Ovary (tissue), 7 donors: ENCODE measurements at regions not wholly inside any gene's neighbourhood (a gene's known extent, or its start where the extent isn't known, plus 50 kb on each side); places are given as distances from the start of the nearest gene placed in this dataset.
A peak's percentile ranks its signal among the peaks of the same experiment; 100 is the strongest.

Experiments used
- DNase-seq, 5 donors: peaks; one replicate each; pipeline ENCODE4 v3.0.0-alpha.2; 2019 to 2020
- H3K27ac ChIP-seq, 2 donors: fragments of 200-600 bp; one replicate each; pipeline versions ENCODE4 v1.5.1 to v1.8.0; 2019 to 2022
- H3K27me3 ChIP-seq: fragments of 200-600 bp; one replicate; pipeline ENCODE4 v1.8.0; 2022
- H3K36me3 ChIP-seq: fragments of 200-600 bp; sonication (generic); one replicate; pipeline ENCODE4 v1.5.1; 2019
- H3K4me1 ChIP-seq: one replicate; pipeline ENCODE4 v1.8.1; 2013; ENCODE audit warnings: mild to moderate bottlenecking, moderate library complexity; ENCODE audit not compliant: insufficient read depth
- H3K4me3 ChIP-seq: fragments of 200-600 bp; sonication (generic); one replicate; pipeline ENCODE4 v1.5.1; 2017
- H3K9me3 ChIP-seq, 2 donors: fragments of 200-600 bp in 1 of 2; sonication (generic) in 1 of 2; one replicate each; pipeline versions ENCODE4 v1.5.1 to v1.8.1; 2013 to 2019; ENCODE audit warnings: mild to moderate bottlenecking in 1 of 2, moderate library complexity in 1 of 2
- CTCF ChIP-seq, 3 donors: fragments of 450-650 bp in 2 of 3; fragments of 200-600 bp in 1 of 3; IDR thresholded peaks; one replicate each; pipeline versions ENCODE4 v1.5.1 to v1.8.0; 2016 to 2022; ENCODE audit warnings: antibody characterized with exemption in 3 of 3, mild to moderate bottlenecking in 1 of 3
- EP300 ChIP-seq: sonication (generic); formaldehyde crosslinking; IDR thresholded peaks from one replicate; pipeline ENCODE4 v1.6.1; 2017; ENCODE audit warnings: antibody characterized with exemption
- POLR2A ChIP-seq: fragments of 450-650 bp; IDR thresholded peaks from one replicate; pipeline ENCODE4 v1.6.1; 2017; ENCODE audit warnings: antibody characterized with exemption, mild to moderate bottlenecking, moderate library complexity
- WGBS, 3 donors: extraction: QIAGEN DNeasy Blood & Tissue Kit in 1 of 3; methylation state at CpG; one replicate each; pipeline versions ENCODE4 v1.1.5 to v1.1.7; 2013 to 2017; 5-methylcytosine and 5-hydroxymethylcytosine counted together
- intact Hi-C, 4 donors: fragments of 100-400 bp; cut with DNase I; formaldehyde crosslinking; loops; one replicate each; pipeline versions ENCODE4 v1.11.0 to v1.15.1; 2022 to 2023
- donor health status: DM: no; HTN: no; CAD: no; lungs with moderate emphysema.
- donor health status: DM: no; HTN: no; CAD: no.
- donor health status: Bipolar disorder and iron deficiency.
- donor health status: DM: no; HTN: no; CAD: no.
- donor health status: DM: yes; HTN: yes; CAD: no.

- no peak overlapping the region for H3K27ac ChIP-seq
- intact Hi-C loops, result no loop called here
- H3K4me1 ChIP-seq, result no peaks in the 10 kb centered on the region
- no peaks in the 10 kb centered on the region for H3K9me3 ChIP-seq
- H3K36me3 ChIP-seq, result no peaks in the 10 kb centered on the region
- no peak overlapping the region for H3K4me3 ChIP-seq
- DNase-seq, result peak in 1 of 5 donors; percentile 13
- 80 to 84% (median 82%) methylated on average over 24 of the region's 24 CpGs for WGBS, 3 donors
- TF ChIP-seq EP300, result no peak
- no peaks in the 10 kb centered on the region for H3K27me3 ChIP-seq
These were observed 100.0 kb downstream of the ADRA2C start for GRCh38 chr4:3865986-3866812.

GRCh38 chr4:3866813-3867129 is 100.6 kb downstream of the ADRA2C start:
- DNase-seq, result no peak
- intact Hi-C loops, result no loop called here
- no peak for TF ChIP-seq EP300
- no peak for TF ChIP-seq CTCF (IDR thresholded peaks at IDR 0.05)
- Histone ChIP-seq H3K27me3 (no peaks in the 10 kb centered on the region), H3K4me1 (no peaks in the 10 kb centered on the region), H3K36me3 (no peaks in the 10 kb centered on the region), H3K9me3 (no peaks in the 10 kb centered on the region), H3K27ac (no peak overlapping the region), H3K4me3 (no peak overlapping the region)
- 73 to 81% (median 80%) methylated on average over 9 of the region's 9 CpGs for WGBS, 3 donors

GRCh38 chr4:3867403-3868100 is 101.4 kb downstream of the ADRA2C start:
- TF ChIP-seq CTCF (IDR thresholded peaks at IDR 0.05) (no peak), POLR2A (no peak), EP300 (no peak)
- 86 to 93% (median 88%) methylated on average over 16 of the region's 16 CpGs for WGBS, 3 donors
- Histone ChIP-seq H3K36me3 (no peaks in the 10 kb centered on the region), H3K27ac (no peak overlapping the region), H3K4me3 (no peak overlapping the region), H3K4me1 (no peaks in the 10 kb centered on the region), H3K27me3 (no peaks in the 10 kb centered on the region), H3K9me3 (no peaks in the 10 kb centered on the region)
- intact Hi-C loops, result no loop called here
- DNase-seq, result peak in 1 of 5 donors; percentile 12

GRCh38 chr4:3868211-3869173 is 102.3 kb downstream of the ADRA2C start:
- Histone ChIP-seq H3K27ac (no peak overlapping the region), H3K9me3 (no peaks in the 10 kb centered on the region), H3K4me1 (no peaks in the 10 kb centered on the region), H3K4me3 (no peak overlapping the region), H3K36me3 (no peaks in the 10 kb centered on the region), H3K27me3 (no peaks in the 10 kb centered on the region)
- intact Hi-C loops, result no loop called here
- DNase-seq, result peak in 2 of 5 donors; percentile 2 to 17
- 68 to 82% (median 79%) methylated on average over 22 of the region's 22 CpGs for WGBS, 3 donors
- TF ChIP-seq CTCF (IDR thresholded peaks at IDR 0.05), result no peak
- no peak for TF ChIP-seq EP300
- TF ChIP-seq POLR2A, result no peak
